ENCODE measurements at regions not wholly inside any gene's neighbourhood (a gene's known extent, or its start where the extent isn't known, plus 50 kb on each side); places are given as distances from the start of the nearest gene placed in this dataset.

DNA sequence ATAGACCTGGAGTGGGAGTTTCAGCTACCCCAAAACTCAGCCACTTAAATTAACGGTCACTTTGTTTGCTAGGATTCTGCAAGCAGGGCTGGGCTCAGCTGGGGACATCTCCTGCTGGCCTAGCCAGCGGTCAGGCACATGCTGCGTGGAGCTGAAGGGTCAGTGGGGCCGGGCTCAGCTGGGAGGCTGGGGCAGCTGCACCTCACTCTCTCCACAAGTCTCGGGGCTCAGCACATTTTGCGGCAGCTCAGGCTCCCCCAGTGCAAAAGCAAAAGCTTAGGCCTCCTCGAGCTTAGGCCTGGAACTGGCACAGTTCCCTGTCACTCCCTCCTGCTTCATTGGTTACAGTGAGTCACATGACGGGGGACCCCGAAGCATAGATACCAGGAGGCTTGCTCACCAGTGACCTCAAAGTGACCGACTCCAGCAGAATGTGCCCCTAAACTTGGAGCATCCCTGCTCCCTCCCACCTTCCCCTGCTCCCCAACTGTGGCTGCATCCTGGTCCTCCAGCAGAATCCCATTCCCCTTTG lies 80.6 kb upstream of the CST7 start:
- Histone ChIP-seq H3K9me2 (replicated peaks; ENCODE audit: low read depth, low read length) (no peaks in the 10 kb centered on the region), H3F3A (ENCODE audit: low read depth) (no peaks in the 10 kb centered on the region), H4K20me1 (ENCODE audit: insufficient read depth, low read length, poor library complexity, severe bottlenecking) (no peaks in the 10 kb centered on the region), H3K4me2 (ENCODE audit: low read depth, low read length, poor library complexity, severe bottlenecking) (no peak overlapping the region), H3K27me3 (ENCODE audit: insufficient read depth, low read length, poor library complexity, severe bottlenecking) (no peaks in the 10 kb centered on the region), H2AFZ (ENCODE audit: low read length) (no peak overlapping the region), H3K9ac (ENCODE audit: low read depth, low read length, poor library complexity, severe bottlenecking) (no peak overlapping the region), H3K4me1 (ENCODE audit: insufficient read depth, low read length, poor library complexity, severe bottlenecking) (no peaks in the 10 kb centered on the region), H3K9me3 (ENCODE audit: insufficient read depth, low read depth, low read length) (peaks cover 8% of the 10 kb centered on the region; the same call in 1 of the 2 replicates), H3K4me3 (ENCODE audit: low read length, poor library complexity, severe bottlenecking) (no peak overlapping the region), H3K36me3 (ENCODE audit: insufficient read depth, low read length) (no peaks in the 10 kb centered on the region), H3K79me2 (ENCODE audit: insufficient read depth, low read length) (no peaks in the 10 kb centered on the region)
- TF ChIP-seq, protein P1, sequence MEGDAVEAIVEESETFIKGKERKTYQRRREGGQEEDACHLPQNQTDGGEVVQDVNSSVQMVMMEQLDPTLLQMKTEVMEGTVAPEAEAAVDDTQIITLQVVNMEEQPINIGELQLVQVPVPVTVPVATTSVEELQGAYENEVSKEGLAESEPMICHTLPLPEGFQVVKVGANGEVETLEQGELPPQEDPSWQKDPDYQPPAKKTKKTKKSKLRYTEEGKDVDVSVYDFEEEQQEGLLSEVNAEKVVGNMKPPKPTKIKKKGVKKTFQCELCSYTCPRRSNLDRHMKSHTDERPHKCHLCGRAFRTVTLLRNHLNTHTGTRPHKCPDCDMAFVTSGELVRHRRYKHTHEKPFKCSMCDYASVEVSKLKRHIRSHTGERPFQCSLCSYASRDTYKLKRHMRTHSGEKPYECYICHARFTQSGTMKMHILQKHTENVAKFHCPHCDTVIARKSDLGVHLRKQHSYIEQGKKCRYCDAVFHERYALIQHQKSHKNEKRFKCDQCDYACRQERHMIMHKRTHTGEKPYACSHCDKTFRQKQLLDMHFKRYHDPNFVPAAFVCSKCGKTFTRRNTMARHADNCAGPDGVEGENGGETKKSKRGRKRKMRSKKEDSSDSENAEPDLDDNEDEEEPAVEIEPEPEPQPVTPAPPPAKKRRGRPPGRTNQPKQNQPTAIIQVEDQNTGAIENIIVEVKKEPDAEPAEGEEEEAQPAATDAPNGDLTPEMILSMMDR (conservative IDR thresholded peaks at IDR 0.05; ENCODE audit: low read length), result no peak
- no peak for TF ChIP-seq EZH2phosphoT487 (IDR thresholded peaks at IDR 0.05; ENCODE audit: borderline replicate concordance)

DNA sequence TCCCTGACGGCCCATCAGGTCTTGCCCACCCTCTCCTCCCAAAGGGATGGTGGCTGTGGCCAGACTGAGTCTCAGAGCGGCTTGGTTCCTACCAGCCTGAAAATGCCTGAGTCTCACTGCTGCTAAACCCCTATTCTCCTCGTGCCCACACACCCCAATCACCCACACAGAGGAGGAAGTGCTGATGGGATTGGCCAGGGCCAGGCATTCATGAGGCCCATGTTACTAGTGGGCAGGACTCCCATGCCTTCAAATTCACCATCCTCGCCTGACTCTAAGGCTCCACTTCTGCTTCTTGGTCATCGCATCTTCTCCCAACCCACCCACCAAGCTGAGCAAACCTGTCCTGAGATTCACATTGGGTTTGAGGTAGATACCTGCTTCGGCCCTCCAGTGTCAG lies 80.1 kb upstream of the CST7 start:
- Histone ChIP-seq H3K9me2 (replicated peaks; ENCODE audit: low read depth, low read length) (no peaks in the 10 kb centered on the region), H3K27me3 (ENCODE audit: insufficient read depth, low read length, poor library complexity, severe bottlenecking) (no peaks in the 10 kb centered on the region), H3K4me3 (ENCODE audit: low read length, poor library complexity, severe bottlenecking) (no peak overlapping the region), H3K9me3 (ENCODE audit: insufficient read depth, low read depth, low read length) (peaks cover 8% of the 10 kb centered on the region; the same call in 1 of the 2 replicates), H3K4me2 (ENCODE audit: low read depth, low read length, poor library complexity, severe bottlenecking) (no peak overlapping the region), H3K79me2 (ENCODE audit: insufficient read depth, low read length) (no peaks in the 10 kb centered on the region), H2AFZ (ENCODE audit: low read length) (no peak overlapping the region), H3K36me3 (ENCODE audit: insufficient read depth, low read length) (no peaks in the 10 kb centered on the region), H3K9ac (ENCODE audit: low read depth, low read length, poor library complexity, severe bottlenecking) (no peak overlapping the region), H3F3A (ENCODE audit: low read depth) (no peaks in the 10 kb centered on the region), H4K20me1 (ENCODE audit: insufficient read depth, low read length, poor library complexity, severe bottlenecking) (no peaks in the 10 kb centered on the region), H3K4me1 (ENCODE audit: insufficient read depth, low read length, poor library complexity, severe bottlenecking) (no peaks in the 10 kb centered on the region)
- TF ChIP-seq EZH2phosphoT487 (IDR thresholded peaks at IDR 0.05; ENCODE audit: borderline replicate concordance), result no peak

DNA sequence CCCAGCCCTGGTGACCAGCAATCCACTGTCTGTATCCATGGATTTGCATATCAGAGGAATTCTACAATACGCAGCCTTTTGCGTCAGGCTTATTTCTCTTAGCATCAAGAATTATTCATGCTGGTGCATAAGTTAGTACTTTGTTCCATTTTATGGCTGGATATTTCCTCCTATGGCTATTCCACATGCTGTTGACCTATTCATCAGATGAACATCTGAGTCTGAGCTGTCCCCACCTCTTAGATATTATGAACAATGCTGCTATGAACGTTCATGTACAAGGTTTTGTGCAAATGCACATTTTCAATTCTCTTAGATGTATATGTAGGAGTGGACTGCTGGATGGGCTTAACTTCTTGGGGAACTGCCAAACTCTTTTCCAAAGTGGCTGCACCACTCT lies 79.0 kb upstream of the CST7 start:
- no peak overlapping the region for H3K9ac ChIP-seq (ENCODE audit: low read depth, low read length, poor library complexity, severe bottlenecking)
- no peaks in the 10 kb centered on the region for H3K27me3 ChIP-seq (ENCODE audit: insufficient read depth, low read length, poor library complexity, severe bottlenecking)
- peaks cover 4% of the 10 kb centered on the region; the same call in 1 of the 2 replicates for H3K9me3 ChIP-seq (ENCODE audit: insufficient read depth, low read depth, low read length)
- no peaks in the 10 kb centered on the region for H3F3A ChIP-seq (ENCODE audit: low read depth)
- no peaks in the 10 kb centered on the region for H3K4me1 ChIP-seq (ENCODE audit: insufficient read depth, low read length, poor library complexity, severe bottlenecking)
- H4K20me1 ChIP-seq (ENCODE audit: insufficient read depth, low read length, poor library complexity, severe bottlenecking), result no peaks in the 10 kb centered on the region
- no peak overlapping the region for H3K4me3 ChIP-seq (ENCODE audit: low read length, poor library complexity, severe bottlenecking)
- TF ChIP-seq, protein P1 (conservative IDR thresholded peaks at IDR 0.05; ENCODE audit: low read length), result no peak
- TF ChIP-seq EZH2phosphoT487 (IDR thresholded peaks at IDR 0.05; ENCODE audit: borderline replicate concordance), result no peak
- no peaks in the 10 kb centered on the region for H3K36me3 ChIP-seq (ENCODE audit: insufficient read depth, low read length)
- H3K9me2 ChIP-seq (replicated peaks; ENCODE audit: low read depth, low read length), result no peaks in the 10 kb centered on the region
- no peak overlapping the region for H3K4me2 ChIP-seq (ENCODE audit: low read depth, low read length, poor library complexity, severe bottlenecking)
- H2AFZ ChIP-seq (ENCODE audit: low read length), result no peak overlapping the region
- H3K79me2 ChIP-seq (ENCODE audit: insufficient read depth, low read length), result no peaks in the 10 kb centered on the region

DNA sequence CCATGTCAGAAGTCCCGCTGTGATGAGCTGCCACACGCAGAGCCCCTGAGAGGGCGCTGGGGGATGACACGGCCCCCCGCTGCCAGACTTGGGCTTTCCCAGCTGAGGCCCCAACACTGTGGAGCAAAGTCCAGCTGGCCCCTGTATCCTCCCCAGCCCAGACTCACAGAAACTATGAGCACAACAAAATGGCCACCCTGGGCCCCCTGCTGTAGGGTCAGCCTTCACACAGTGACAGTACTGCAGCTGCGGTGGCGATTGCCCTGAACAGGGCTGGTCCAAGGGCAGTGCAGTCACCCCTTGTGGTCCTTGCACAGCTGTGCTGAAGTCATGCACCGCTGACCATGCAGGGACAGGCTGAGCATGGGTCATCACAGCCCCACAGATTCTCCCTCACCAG lies 78.2 kb upstream of the CST7 start:
- Histone ChIP-seq H3K4me3 (ENCODE audit: low read length, poor library complexity, severe bottlenecking) (no peak overlapping the region), H3K9me2 (replicated peaks; ENCODE audit: low read depth, low read length) (no peaks in the 10 kb centered on the region), H3K4me2 (ENCODE audit: low read depth, low read length, poor library complexity, severe bottlenecking) (no peak overlapping the region), H3K4me1 (ENCODE audit: insufficient read depth, low read length, poor library complexity, severe bottlenecking) (no peaks in the 10 kb centered on the region), H3F3A (ENCODE audit: low read depth) (no peaks in the 10 kb centered on the region), H2AFZ (ENCODE audit: low read length) (no peak overlapping the region), H4K20me1 (ENCODE audit: insufficient read depth, low read length, poor library complexity, severe bottlenecking) (no peaks in the 10 kb centered on the region), H3K36me3 (ENCODE audit: insufficient read depth, low read length) (no peaks in the 10 kb centered on the region), H3K79me2 (ENCODE audit: insufficient read depth, low read length) (no peaks in the 10 kb centered on the region), H3K9me3 (ENCODE audit: insufficient read depth, low read depth, low read length) (no peaks in the 10 kb centered on the region; the same call in 1 of the 2 replicates), H3K9ac (ENCODE audit: low read depth, low read length, poor library complexity, severe bottlenecking) (no peak overlapping the region), H3K27me3 (ENCODE audit: insufficient read depth, low read length, poor library complexity, severe bottlenecking) (no peaks in the 10 kb centered on the region)
- TF ChIP-seq, protein P1 (conservative IDR thresholded peaks at IDR 0.05; ENCODE audit: low read length), result no peak
- TF ChIP-seq EZH2phosphoT487 (IDR thresholded peaks at IDR 0.05; ENCODE audit: borderline replicate concordance), result no peak

Measured in Loucy (cell line).